ENCODE measurements at regions not wholly inside any gene's neighbourhood (a gene's known extent, or its start where the extent isn't known, plus 50 kb on each side); places are given as distances from the start of the nearest gene placed in this dataset.

- TF ChIP-seq BHLHE40 (IDR thresholded peaks at IDR 0.05; ENCODE audit: borderline replicate concordance) (no peak), ARNT (IDR thresholded peaks at IDR 0.05) (no peak), CTBP1 (IDR thresholded peaks at IDR 0.05; ENCODE audit: borderline replicate concordance) (no peak), FOXM1 (IDR thresholded peaks at IDR 0.05; ENCODE audit: borderline replicate concordance) (no peak), SUZ12 (IDR thresholded peaks at IDR 0.05) (no peak), SP1 (IDR thresholded peaks at IDR 0.05) (no peak), FOXA1 (IDR thresholded peaks at IDR 0.05) (no peak), ZNF384 (IDR thresholded peaks at IDR 0.05) (no peak), FOXK2 (IDR thresholded peaks at IDR 0.05) (no peak), TARDBP (IDR thresholded peaks at IDR 0.05) (no peak), ELF4 (IDR thresholded peaks at IDR 0.05) (no peak), LEF1 (IDR thresholded peaks at IDR 0.05; ENCODE audit: borderline replicate concordance) (no peak), HDGF (IDR thresholded peaks at IDR 0.05; ENCODE audit: borderline replicate concordance) (no peak)
- TF ChIP-seq, protein P1, sequence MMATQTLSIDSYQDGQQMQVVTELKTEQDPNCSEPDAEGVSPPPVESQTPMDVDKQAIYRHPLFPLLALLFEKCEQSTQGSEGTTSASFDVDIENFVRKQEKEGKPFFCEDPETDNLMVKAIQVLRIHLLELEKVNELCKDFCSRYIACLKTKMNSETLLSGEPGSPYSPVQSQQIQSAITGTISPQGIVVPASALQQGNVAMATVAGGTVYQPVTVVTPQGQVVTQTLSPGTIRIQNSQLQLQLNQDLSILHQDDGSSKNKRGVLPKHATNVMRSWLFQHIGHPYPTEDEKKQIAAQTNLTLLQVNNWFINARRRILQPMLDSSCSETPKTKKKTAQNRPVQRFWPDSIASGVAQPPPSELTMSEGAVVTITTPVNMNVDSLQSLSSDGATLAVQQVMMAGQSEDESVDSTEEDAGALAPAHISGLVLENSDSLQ (IDR thresholded peaks at IDR 0.05): no peak
These were observed 157.4 kb upstream of the TMEM196 start for GRCh38 chr7:19930851-19931250.

Data from HEK293T (cell line).